ENCODE measurements at regions not wholly inside any gene's neighbourhood (a gene's known extent, or its start where the extent isn't known, plus 50 kb on each side); places are given as distances from the start of the nearest gene placed in this dataset.

GRCh38 chr14:101362529-101363260 lies 198.6 kb upstream of the DIO3 start:
- H3K27me3 ChIP-seq = peaks cover 0 to 19% of the 10 kb centered on the region in 2 donors
- H3K4me1 ChIP-seq = peaks cover 0 to 12% of the 10 kb centered on the region in 2 donors
- TF ChIP-seq CTCF (IDR thresholded peaks at IDR 0.05) = no peak
- no peak overlapping the region for H3K4me3 ChIP-seq
- no peak overlapping the region for H3K27ac ChIP-seq
- DNase-seq = no peak
- intact Hi-C loops (cut with DNase I) = no loop called here
- no peaks in the 10 kb centered on the region for H3K36me3 ChIP-seq
- no peaks in the 10 kb centered on the region for H3K9me3 ChIP-seq
- ATAC-seq = no peak

GRCh38 chr14:101363261-101363555 lies 198.1 kb upstream of the DIO3 start:
- intact Hi-C loops (cut with DNase I) = no loop called here
- H3K27ac ChIP-seq = no peak overlapping the region
- H3K4me1 ChIP-seq = peaks cover 0 to 12% of the 10 kb centered on the region in 2 donors

DNA sequence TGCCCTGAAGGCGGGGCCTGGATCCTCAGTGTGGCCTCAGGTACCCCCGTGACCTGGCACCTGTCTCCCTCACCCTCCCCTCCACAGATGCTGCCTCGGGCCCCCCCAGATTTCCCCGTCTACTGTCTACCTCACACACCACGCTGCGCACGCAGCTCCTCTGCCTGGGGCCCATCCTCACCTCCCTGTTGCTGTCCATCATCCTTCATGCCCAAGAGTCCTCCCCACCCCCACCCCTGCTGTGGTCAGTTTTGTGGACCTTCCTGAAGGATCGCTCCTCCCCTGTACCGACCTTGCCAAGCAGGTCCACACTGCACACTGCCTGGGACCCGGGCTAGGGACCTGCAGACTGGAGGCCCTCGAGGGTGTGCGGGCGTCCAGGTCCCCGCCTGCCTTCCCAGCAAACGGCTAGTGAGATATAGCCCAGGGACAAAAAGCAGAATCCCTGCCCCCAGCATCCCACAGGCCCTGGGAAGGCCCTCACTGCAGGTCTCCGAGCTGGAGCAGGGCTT lies 197.4 kb upstream of the DIO3 start:
- no peak overlapping the region for H3K27ac ChIP-seq
- no peaks in the 10 kb centered on the region for H3K36me3 ChIP-seq
- no peak for TF ChIP-seq CTCF (IDR thresholded peaks at IDR 0.05)
- no peak overlapping the region for H3K4me3 ChIP-seq
- intact Hi-C loops (cut with DNase I) = no loop called here
- peaks cover 0 to 19% of the 10 kb centered on the region in 2 donors for H3K27me3 ChIP-seq
- H3K9me3 ChIP-seq = no peaks in the 10 kb centered on the region
- H3K4me1 ChIP-seq = peaks cover 0 to 12% of the 10 kb centered on the region in 2 donors
- no peak for ATAC-seq
- no peak for DNase-seq

More at GRCh38 chr14:101363261-101363555, 198.1 kb upstream of the DIO3 start:
- Histone ChIP-seq H3K9me3 (no peaks in the 10 kb centered on the region), H3K27me3 (peaks cover 0 to 19% of the 10 kb centered on the region in 2 donors), H3K4me3 (no peak overlapping the region), H3K36me3 (no peaks in the 10 kb centered on the region)
- DNase-seq (no peak), ATAC-seq (no peak)
- TF ChIP-seq CTCF (IDR thresholded peaks at IDR 0.05) = no peak

GRCh38 chr14:101364503-101365328 lies 196.6 kb upstream of the DIO3 start:
- no peaks in the 10 kb centered on the region for H3K9me3 ChIP-seq

More at GRCh38 chr14:101364503-101365328, 196.6 kb upstream of the DIO3 start:
- peak in 2 of 4 donors; percentile 26 to 37 for DNase-seq
- TF ChIP-seq CTCF (IDR thresholded peaks at IDR 0.05) = no peak
- peak; percentile 53 for ATAC-seq
- Histone ChIP-seq H3K27me3 (peaks cover 0 to 19% of the 10 kb centered on the region in 2 donors), H3K27ac (peak overlapping the region; percentile 45 to 73), H3K4me1 (peaks cover 0 to 12% of the 10 kb centered on the region in 2 donors), H3K4me3 (no peak overlapping the region), H3K36me3 (no peaks in the 10 kb centered on the region)
- intact Hi-C loops (cut with DNase I) = no loop called here

All from left lung (tissue), 4 donors.